Neuron (in vitro differentiated cells): ENCODE measurements at regions not wholly inside any gene's neighbourhood (a gene's known extent, or its start where the extent isn't known, plus 50 kb on each side); places are given as distances from the start of the nearest gene placed in this dataset.

ENCODE experiments used
- H2AFZ ChIP-seq: one replicate; pipeline ENCODE4 v1.6.1; 2013; ENCODE audit warnings: low read depth, mild to moderate bottlenecking, inconsistent platforms, low read length, moderate library complexity
- H3K27me3 ChIP-seq: one replicate; pipeline ENCODE4 v1.6.1; 2013; ENCODE audit warnings: low read length; ENCODE audit not compliant: insufficient read depth
- H3K36me3 ChIP-seq: one replicate; pipeline ENCODE4 v1.6.1; 2013; ENCODE audit warnings: low read length; ENCODE audit not compliant: insufficient read depth
- H3K4me1 ChIP-seq: one replicate; pipeline ENCODE4 v1.6.1; 2013; ENCODE audit warnings: low read length; ENCODE audit not compliant: insufficient read depth
- H3K4me3 ChIP-seq: 2 replicates; pipeline ENCODE4 v1.5.1; 2013; ENCODE audit warnings: mild to moderate bottlenecking, low read length, moderate library complexity
- H3K9me3 ChIP-seq: one replicate; pipeline ENCODE4 v1.6.1; 2013; ENCODE audit warnings: low read length

DNA sequence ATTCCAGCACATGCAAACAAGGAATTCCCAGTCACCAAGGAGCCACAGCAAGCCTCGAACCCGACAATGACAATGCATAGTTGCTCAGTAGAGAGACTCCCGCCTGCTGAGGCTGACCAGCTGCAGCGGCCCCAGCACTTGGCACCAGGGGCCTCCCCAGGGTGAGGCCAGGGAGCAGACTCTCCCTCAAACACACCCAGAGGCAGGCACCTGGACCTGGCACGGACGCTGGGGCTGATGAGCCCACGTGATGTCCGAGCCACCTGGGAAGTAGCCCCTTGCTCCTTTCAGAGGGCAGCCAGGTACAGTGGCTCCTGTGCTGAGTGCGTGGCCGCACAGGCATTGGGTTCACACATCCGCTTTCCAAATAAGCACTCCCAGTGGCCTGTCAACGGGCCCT lies 315.9 kb upstream of the TGFBR2 start:
- H3K4me3 ChIP-seq, result no peak overlapping the region
- H3K9me3 ChIP-seq, result no peaks in the 10 kb centered on the region
- H3K27me3 ChIP-seq, result no peaks in the 10 kb centered on the region
- H3K36me3 ChIP-seq, result no peaks in the 10 kb centered on the region
- no peak overlapping the region for H2AFZ ChIP-seq
- peaks cover 13% of the 10 kb centered on the region for H3K4me1 ChIP-seq

DNA sequence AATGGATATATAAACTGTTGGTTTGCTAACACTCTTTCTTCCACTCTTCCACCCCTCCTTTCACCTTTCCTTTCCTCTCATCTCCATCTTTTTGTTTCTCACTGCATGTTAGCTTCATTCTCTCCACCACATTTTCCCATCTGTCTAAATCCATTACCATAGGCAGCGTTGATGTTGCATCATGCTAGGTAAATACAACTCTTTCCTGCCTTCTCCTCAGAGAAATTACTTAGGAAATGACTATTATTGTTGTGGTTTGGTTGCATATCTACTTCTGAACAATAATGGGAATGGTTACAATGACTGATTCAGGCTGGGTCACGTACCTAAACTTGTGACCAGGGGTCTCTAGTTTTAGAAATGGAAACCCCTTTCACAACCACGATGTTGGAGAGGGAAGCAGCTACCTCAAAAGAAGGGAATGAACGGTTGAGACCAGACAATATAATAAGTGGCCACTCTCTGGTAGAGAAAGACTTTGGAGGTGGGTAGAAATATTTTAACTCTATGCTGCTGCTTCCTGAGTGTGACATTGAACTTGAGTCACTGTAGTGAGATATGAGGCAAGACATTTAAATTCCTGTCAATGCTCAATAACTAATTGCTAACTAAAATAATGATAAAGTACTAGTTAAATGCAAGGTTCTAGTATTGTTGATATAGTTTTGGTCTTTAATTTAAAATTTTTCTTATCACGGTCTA lies 314.1 kb upstream of the TGFBR2 start:
- no peak overlapping the region for H3K4me3 ChIP-seq
- no peak overlapping the region for H2AFZ ChIP-seq
- H3K36me3 ChIP-seq, result no peaks in the 10 kb centered on the region
- no peaks in the 10 kb centered on the region for H3K9me3 ChIP-seq
- no peaks in the 10 kb centered on the region for H3K27me3 ChIP-seq
- peaks cover 6% of the 10 kb centered on the region for H3K4me1 ChIP-seq

DNA sequence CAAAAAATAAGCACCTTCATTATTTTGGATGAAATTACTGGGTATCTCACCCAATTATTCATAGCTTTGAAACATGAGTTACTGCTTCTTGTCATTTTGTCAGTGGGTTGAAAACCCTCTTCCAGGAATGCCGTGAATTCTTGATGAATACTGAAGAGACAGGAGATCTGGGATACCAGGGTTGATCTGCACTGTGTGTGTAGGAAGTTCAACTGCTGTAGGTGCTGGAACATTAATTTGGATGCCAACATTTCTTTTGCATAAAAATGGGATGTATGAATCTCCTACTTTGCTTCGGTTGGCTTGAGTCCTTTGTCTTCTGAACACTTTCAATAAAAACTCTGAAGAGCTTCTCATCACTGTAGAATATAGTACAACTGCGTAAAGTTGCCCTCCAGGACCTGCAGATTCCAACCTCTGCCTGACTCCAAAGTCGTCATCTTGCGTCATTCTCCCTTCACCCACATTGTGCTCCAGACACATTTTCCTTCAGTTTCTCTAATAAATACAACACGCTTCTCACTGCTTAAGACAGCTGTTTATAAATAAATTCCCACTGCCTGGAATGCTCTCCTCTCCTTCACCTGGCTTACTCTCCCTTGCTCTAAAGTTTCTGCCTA lies 312.7 kb upstream of the TGFBR2 start:
- no peak overlapping the region for H3K4me3 ChIP-seq
- H3K9me3 ChIP-seq, result no peaks in the 10 kb centered on the region
- no peaks in the 10 kb centered on the region for H3K27me3 ChIP-seq
- no peak overlapping the region for H2AFZ ChIP-seq
- H3K4me1 ChIP-seq, result peaks cover 6% of the 10 kb centered on the region
- H3K36me3 ChIP-seq, result no peaks in the 10 kb centered on the region

DNA sequence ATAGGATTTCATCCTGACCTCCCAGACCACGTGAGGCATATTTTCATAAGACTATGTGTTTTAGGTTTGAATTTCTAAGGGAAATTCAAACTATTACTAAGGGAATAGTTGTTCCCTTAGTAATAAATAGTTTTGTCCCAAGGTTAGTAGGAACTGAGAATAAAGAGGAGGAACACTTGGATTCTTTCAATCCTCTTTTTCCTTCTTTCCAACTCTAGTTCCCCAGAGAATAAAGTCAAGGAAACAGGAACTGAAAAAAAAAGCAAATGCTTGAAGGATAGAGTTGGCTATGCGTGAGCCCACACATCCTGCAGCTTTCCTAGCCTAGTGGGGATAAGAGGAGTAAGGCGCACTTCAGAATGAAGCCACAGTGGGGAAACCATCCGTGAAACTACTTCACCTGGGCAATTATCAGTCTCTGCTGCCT lies 312.1 kb upstream of the TGFBR2 start:
- peaks cover 6% of the 10 kb centered on the region for H3K4me1 ChIP-seq
- no peaks in the 10 kb centered on the region for H3K9me3 ChIP-seq
- no peak overlapping the region for H2AFZ ChIP-seq
- no peak overlapping the region for H3K4me3 ChIP-seq
- H3K36me3 ChIP-seq, result no peaks in the 10 kb centered on the region
- no peaks in the 10 kb centered on the region for H3K27me3 ChIP-seq

DNA sequence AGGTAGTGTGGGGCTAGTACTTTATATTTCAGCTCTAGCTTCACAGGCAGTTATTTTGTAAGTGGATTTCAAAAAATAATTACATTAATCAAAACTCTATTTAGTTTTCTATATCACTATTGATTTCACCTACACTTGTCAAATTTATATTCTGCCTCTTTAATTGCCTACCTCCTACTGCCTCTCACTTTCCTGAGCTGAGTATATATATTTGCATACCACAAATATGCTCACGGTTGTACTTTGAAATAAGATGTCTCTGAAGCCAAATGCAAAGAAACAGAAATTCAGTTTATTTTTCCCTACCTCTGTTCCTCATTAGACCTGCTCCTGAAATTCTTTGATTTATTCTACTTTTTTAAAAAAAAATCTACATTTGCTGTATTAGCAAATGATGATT lies 309.3 kb upstream of the TGFBR2 start:
- H2AFZ ChIP-seq, result no peak overlapping the region
- no peak overlapping the region for H3K4me3 ChIP-seq
- H3K36me3 ChIP-seq, result no peaks in the 10 kb centered on the region
- peaks cover 6% of the 10 kb centered on the region for H3K4me1 ChIP-seq
- no peaks in the 10 kb centered on the region for H3K27me3 ChIP-seq
- H3K9me3 ChIP-seq, result no peaks in the 10 kb centered on the region

DNA sequence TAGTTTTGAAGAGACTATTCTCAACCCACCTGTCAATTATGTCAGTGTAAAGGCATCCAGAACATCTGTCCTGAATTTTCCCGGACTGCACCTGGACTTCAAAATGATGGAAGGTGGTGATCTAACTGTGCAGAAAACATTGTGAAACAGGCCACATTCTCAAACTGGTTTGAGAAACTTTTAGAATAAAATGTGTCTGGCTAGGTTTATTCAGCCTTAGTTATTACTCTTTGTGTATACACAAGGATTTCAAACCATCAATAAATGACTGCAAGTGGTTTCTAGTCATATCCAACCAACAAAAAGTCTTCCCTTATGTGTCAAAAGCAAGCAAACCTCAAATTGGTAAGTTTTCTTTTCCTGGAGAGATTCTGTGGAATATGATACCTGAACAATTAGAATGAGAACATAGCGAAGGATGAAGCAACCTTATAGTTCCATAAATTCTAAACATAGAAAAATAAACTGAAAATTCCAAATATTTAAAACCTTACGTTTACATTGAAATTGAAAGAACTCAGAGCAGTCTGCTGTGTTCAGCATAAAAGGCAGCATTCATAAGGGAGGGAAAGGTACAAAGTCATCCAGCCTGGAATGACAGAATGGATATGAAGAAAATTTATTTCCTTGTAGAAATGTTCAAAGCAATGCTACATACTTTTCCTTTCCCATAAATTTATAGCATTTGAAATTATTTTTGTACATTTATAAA lies 306.6 kb upstream of the TGFBR2 start:
- Histone ChIP-seq H3K27me3 (no peaks in the 10 kb centered on the region), H3K4me1 (no peaks in the 10 kb centered on the region), H3K9me3 (no peaks in the 10 kb centered on the region), H3K4me3 (no peak overlapping the region), H3K36me3 (no peaks in the 10 kb centered on the region), H2AFZ (no peak overlapping the region)

DNA sequence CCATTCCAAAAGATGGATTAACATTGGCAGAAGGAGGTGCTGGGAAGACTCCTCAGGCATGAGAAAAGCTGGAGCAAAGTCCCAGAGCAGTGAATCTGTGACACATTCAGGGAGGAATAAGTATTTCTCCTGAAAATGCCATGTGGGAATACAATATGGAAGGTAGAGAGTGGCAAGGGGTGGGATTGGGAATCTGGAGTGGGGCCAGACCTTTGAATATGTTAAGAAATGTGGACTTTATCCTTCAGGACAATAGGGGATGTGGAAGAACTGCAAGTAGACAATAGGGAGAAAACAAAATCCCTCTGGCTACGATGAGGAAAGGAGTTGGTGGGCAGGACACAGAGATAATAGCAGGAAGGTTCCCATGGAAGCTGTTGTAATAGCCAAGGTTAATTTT lies 305.6 kb upstream of the TGFBR2 start:
- no peaks in the 10 kb centered on the region for H3K27me3 ChIP-seq
- H3K9me3 ChIP-seq, result no peaks in the 10 kb centered on the region
- no peaks in the 10 kb centered on the region for H3K36me3 ChIP-seq
- no peak overlapping the region for H3K4me3 ChIP-seq
- H3K4me1 ChIP-seq, result no peaks in the 10 kb centered on the region
- H2AFZ ChIP-seq, result no peak overlapping the region

DNA sequence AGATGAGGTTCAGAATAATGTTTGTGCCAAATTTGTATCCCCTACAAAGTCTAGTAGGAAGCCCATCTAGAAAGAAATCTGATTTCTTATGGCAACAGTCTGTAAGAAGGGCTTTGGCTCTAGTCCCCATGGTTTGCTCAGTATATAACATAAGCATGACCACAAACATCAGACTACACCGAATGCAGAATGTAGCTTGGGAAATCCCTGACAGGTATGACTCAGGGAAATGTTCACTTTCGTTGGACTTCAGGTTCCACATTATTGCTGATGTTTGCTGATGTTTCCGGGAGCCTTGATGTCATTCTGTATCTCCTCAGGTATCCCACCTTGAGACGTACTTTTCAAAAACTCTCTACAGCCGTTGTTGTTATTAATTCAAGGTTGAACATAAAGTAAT lies 304.4 kb upstream of the TGFBR2 start:
- Histone ChIP-seq H3K4me3 (no peak overlapping the region), H3K36me3 (no peaks in the 10 kb centered on the region), H2AFZ (no peak overlapping the region), H3K27me3 (no peaks in the 10 kb centered on the region), H3K9me3 (no peaks in the 10 kb centered on the region), H3K4me1 (no peaks in the 10 kb centered on the region)

DNA sequence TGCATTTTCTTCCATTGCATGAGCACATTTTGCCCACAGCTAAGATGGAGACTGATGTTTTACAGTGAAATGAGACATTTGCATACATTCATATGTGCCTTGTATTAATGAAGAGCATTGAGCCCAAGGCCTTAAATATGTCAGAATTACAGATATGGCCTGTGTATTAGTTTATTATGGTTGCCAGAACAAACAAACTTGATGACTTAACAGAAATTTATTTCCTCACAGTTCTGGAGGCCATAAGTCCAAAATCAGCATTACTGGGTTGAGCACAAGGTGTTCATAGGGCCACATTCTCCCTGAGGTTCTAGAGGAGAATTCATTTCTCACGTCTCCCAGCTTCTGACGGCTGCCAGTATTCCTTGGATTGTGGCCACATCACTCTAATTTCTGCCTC lies 302.6 kb upstream of the TGFBR2 start:
- H3K4me1 ChIP-seq, result no peaks in the 10 kb centered on the region
- H3K4me3 ChIP-seq, result no peak overlapping the region
- H3K27me3 ChIP-seq, result no peaks in the 10 kb centered on the region
- no peak overlapping the region for H2AFZ ChIP-seq
- no peaks in the 10 kb centered on the region for H3K9me3 ChIP-seq
- no peaks in the 10 kb centered on the region for H3K36me3 ChIP-seq

DNA sequence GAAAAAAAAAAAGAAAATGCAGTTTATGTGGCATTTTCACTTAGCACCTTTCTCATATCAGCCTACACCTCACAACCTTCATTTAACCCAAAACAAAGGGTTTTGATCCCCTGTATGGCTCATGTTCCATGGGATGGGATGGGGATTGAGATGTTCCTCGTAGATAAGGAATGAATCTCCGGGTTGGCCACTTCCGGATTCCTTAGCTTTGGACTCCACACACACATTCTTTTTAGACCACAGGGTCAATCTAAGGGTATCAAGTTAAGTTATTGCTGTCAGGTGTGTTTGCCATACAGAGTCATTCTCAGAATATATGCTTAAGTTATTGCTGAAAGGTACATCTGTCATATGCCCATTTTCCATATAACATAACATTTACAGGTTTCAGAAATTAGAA lies 301.4 kb upstream of the TGFBR2 start:
- no peaks in the 10 kb centered on the region for H3K4me1 ChIP-seq
- H3K36me3 ChIP-seq, result no peaks in the 10 kb centered on the region
- H3K27me3 ChIP-seq, result no peaks in the 10 kb centered on the region
- H3K4me3 ChIP-seq, result no peak overlapping the region
- H2AFZ ChIP-seq, result no peak overlapping the region
- no peaks in the 10 kb centered on the region for H3K9me3 ChIP-seq

DNA sequence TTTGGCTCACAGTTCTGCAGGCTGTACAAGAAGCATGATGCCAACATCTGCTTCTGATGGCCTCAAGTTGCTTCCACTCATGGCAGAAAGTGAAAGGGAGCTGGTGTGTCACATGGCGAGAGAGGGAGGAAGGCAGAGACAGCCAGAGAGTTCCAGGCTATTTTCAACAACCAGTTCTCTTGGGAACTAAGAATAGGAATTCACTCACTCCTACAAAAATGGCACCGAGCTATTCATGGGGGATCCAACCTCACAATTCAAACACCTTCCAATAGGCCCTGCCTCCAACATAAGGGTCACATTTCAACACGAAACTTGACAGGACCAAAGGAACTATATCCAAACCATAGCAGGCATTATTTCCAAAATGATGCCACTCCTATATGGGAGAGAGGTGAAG lies 299.5 kb upstream of the TGFBR2 start:
- Histone ChIP-seq H3K4me3 (no peak overlapping the region), H2AFZ (no peak overlapping the region), H3K27me3 (no peaks in the 10 kb centered on the region), H3K36me3 (no peaks in the 10 kb centered on the region), H3K9me3 (no peaks in the 10 kb centered on the region), H3K4me1 (no peaks in the 10 kb centered on the region)

DNA sequence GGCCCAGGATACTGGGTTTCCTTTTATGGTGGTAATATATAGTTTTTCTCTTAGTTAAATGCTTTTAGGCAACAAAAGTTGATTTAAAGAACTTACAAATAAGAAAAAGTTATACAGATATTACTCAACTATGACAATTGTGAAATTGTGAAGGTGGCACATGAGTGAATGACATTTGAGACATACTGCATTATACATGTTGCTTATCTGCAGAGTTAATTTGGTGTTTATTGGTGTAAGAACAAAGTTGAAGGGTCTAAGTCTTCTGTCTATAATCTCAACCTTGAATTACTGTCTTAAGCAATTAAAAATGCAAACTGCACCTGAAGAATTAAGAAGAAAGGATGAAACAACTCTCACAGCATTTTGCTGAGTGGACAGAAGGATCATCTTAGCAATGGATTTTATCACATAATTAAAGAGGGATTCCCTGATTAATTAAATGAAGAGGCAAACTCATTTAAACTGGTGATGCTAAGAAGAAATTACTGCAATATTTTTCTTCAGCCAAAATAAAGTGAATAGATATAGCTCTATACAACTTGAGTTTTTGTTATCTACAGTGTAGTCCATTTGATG lies 298.9 kb upstream of the TGFBR2 start:
- no peak overlapping the region for H2AFZ ChIP-seq
- no peaks in the 10 kb centered on the region for H3K4me1 ChIP-seq
- H3K36me3 ChIP-seq, result no peaks in the 10 kb centered on the region
- H3K9me3 ChIP-seq, result no peaks in the 10 kb centered on the region
- H3K4me3 ChIP-seq, result no peak overlapping the region
- H3K27me3 ChIP-seq, result no peaks in the 10 kb centered on the region

DNA sequence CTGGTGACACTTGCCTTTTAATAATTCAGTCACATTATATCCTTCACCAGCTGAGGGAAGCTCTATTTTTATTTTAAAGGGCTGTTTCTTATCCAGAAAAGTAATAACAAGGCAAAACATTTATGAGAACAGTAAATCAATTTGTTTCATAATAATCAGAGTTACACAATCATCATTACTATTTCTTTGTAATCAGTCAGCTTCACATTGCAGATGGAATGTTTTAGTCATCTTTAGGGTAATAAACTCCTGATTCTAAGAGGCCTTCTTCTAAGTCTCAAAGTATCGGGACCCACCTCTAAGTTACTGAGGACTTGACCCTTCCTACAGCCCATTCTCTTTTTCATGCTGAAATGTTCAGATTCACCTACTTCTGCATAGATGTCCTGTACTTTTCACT lies 298.3 kb upstream of the TGFBR2 start:
- no peaks in the 10 kb centered on the region for H3K4me1 ChIP-seq
- no peaks in the 10 kb centered on the region for H3K36me3 ChIP-seq
- H3K9me3 ChIP-seq, result no peaks in the 10 kb centered on the region
- no peaks in the 10 kb centered on the region for H3K27me3 ChIP-seq
- H2AFZ ChIP-seq, result no peak overlapping the region
- H3K4me3 ChIP-seq, result no peak overlapping the region
